Adrenal gland (tissue), 5 donors: ENCODE measurements at regions not wholly inside any gene's neighbourhood (a gene's known extent, or its start where the extent isn't known, plus 50 kb on each side); places are given as distances from the start of the nearest gene placed in this dataset.

Experiments used
- POLR2A ChIP-seq, 2 donors: fragments of 450-650 bp; IDR thresholded peaks; one replicate each; pipeline ENCODE4 v1.6.1; 2017; ENCODE audit warnings: antibody characterized with exemption in 2 of 2, mild to moderate bottlenecking in 2 of 2, moderate library complexity in 1 of 2
- TF ChIP-seq, protein P1 (sequence below), 6 experiments: fragments of 450-650 bp in 4 of 6; fragments of 200-600 bp in 2 of 6; sonication (generic) in 1 of 6; IDR thresholded peaks; 1 replicate in 5 of 6; 2 replicates in 1 of 6; pipeline versions ENCODE4 v1.5.1 to v1.8.0; 2016 to 2021; ENCODE audit warnings: antibody characterized with exemption in 6 of 6, mild to moderate bottlenecking in 2 of 6, moderate library complexity in 1 of 6
- donor health status: DM: no; HTN: no; CAD: no.

DNA sequence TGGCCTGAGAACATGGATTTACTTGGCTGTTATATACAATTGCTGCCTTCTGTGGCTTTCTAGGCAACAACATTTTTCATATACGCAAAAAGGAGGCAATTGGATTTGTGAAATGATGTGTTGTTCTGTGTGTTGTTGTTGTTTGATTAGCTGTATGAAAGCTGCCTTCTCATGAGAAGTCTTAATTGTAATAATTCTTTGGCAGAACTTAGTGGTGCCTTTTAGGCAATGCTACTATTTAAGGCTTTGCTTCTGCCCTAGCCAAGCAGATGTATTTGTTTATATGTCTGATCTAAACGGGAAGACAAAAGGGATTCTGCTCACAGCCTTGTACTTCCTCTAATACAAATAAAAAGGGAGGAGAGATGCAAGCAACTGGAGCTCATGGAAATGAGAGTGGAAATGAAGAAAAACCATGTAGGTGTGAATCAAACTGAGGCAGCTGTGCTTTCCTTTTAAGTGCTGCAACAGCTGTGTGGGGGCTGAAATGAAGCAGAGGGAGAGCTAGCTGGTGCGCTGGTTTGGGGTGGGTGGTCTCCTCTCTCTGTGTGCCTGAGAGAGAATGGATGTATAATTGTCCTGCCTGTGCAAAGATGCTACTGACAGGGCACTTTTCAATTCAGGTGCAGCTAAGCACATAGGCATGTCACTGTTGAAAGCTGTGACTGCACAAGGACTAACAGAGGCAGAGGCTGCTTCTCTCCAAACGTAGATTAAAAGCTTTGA lies 386.9 kb upstream of the MAN1A1 start:
- TF ChIP-seq, protein P1, sequence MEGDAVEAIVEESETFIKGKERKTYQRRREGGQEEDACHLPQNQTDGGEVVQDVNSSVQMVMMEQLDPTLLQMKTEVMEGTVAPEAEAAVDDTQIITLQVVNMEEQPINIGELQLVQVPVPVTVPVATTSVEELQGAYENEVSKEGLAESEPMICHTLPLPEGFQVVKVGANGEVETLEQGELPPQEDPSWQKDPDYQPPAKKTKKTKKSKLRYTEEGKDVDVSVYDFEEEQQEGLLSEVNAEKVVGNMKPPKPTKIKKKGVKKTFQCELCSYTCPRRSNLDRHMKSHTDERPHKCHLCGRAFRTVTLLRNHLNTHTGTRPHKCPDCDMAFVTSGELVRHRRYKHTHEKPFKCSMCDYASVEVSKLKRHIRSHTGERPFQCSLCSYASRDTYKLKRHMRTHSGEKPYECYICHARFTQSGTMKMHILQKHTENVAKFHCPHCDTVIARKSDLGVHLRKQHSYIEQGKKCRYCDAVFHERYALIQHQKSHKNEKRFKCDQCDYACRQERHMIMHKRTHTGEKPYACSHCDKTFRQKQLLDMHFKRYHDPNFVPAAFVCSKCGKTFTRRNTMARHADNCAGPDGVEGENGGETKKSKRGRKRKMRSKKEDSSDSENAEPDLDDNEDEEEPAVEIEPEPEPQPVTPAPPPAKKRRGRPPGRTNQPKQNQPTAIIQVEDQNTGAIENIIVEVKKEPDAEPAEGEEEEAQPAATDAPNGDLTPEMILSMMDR (IDR thresholded peaks at IDR 0.05): no peak
- TF ChIP-seq POLR2A (IDR thresholded peaks at IDR 0.05): no peak
